ENCODE measurements at regions not wholly inside any gene's neighbourhood (a gene's known extent, or its start where the extent isn't known, plus 50 kb on each side); places are given as distances from the start of the nearest gene placed in this dataset.

DNA sequence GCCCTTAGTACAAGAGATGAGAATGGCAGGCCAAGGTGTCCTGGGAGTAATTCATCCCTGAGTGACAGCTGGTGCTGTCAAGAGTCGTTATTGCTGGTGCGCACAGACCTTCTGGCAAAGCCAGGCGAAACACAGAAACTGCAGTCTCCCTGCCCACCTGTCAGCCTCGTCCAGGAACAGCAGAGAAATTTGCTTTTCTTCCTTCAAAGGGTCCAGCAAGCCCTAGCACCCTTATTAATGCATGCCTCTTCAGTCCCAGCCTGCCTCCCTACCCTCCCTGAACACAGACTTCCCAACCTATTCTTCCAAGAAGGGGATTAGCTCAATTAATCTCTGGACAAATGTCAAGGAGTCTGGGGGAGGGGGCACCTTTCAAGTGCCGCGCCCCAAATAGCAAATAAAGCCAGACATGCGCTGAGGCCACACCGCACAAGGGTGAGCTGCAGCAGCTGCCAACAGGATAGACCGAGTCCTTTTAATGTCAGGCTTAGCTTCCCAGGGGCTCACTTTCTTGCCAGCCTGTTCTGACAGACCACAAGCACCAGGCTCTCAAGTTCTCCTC lies 250.7 kb upstream of the RASGEF1B start:
- TF ChIP-seq POLR2AphosphoS5 (IDR thresholded peaks at IDR 0.05; ENCODE audit: low read depth, low read length) (no peak), POLR2A (IDR thresholded peaks at IDR 0.05; ENCODE audit: low read depth, low read length) (no peak)
